GM12865 (cell line): ENCODE measurements at regions not wholly inside any gene's neighbourhood (a gene's known extent, or its start where the extent isn't known, plus 50 kb on each side); places are given as distances from the start of the nearest gene placed in this dataset.

Experiments
- DNase-seq: peaks from one replicate; pipeline ENCODE4 v3.0.0; 2010; ENCODE audit warnings: low read depth
- H3K4me3 ChIP-seq: 2 replicates; pipeline ENCODE4 v1.5.1; 2011; ENCODE audit warnings: mild to moderate bottlenecking, low read depth, low read length, control low read depth
- TF ChIP-seq, protein P1 (sequence below): IDR thresholded peaks from 2 replicates; pipeline ENCODE4 v1.5.1; 2011; ENCODE audit warnings: low read length, control low read depth, low read depth, inconsistent platforms; ENCODE audit not compliant: insufficient read depth; ENCODE audit errors: missing control alignments

- TF ChIP-seq, protein P1, sequence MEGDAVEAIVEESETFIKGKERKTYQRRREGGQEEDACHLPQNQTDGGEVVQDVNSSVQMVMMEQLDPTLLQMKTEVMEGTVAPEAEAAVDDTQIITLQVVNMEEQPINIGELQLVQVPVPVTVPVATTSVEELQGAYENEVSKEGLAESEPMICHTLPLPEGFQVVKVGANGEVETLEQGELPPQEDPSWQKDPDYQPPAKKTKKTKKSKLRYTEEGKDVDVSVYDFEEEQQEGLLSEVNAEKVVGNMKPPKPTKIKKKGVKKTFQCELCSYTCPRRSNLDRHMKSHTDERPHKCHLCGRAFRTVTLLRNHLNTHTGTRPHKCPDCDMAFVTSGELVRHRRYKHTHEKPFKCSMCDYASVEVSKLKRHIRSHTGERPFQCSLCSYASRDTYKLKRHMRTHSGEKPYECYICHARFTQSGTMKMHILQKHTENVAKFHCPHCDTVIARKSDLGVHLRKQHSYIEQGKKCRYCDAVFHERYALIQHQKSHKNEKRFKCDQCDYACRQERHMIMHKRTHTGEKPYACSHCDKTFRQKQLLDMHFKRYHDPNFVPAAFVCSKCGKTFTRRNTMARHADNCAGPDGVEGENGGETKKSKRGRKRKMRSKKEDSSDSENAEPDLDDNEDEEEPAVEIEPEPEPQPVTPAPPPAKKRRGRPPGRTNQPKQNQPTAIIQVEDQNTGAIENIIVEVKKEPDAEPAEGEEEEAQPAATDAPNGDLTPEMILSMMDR = no peak
- H3K4me3 ChIP-seq = no peak overlapping the region
- no peak for DNase-seq
Measured at GRCh38 chr13:104286566-104287290, 1220.5 kb upstream of the SLC10A2 start.

DNA sequence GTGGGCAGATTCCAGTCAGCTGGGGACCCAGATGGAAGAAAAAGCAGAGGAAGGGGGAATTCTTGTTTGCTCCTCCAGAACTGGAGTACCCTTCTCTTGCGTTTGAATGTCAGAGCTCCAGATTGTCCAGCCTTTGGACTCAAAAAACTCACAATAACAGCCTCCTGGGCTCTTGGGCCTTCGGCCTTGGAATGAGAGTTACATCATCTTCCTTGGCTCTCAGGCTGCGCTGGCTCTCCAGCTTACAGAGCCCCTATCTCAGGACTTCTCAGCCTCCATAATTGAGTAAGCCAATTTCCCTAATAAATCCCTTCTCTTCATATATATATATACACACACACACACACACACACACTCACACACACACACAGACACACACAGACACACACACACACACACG lies 1215.7 kb upstream of the SLC10A2 start:
- H3K4me3 ChIP-seq = no peak overlapping the region
- DNase-seq = no peak
- TF ChIP-seq, protein P1 = no peak

DNA sequence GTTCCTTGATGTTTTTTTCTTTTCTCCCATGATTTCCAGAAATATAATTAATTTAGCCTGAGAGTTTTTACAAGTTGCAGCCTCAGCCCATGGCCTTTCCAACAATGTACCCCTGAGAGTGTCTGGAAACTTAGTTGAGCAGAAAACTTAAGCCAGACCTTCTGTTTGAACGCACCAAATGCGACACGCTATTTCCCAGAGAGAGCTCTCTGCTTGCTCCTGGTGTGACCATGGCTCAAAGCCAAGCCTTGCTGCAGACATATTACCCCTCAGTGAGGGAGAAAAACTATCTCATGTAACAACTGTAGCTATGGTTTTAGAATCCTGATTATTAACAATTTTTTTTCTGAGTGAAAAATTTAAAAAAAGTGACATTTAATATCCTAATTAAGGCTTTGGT lies 1204.5 kb upstream of the SLC10A2 start:
- H3K4me3 ChIP-seq = no peak overlapping the region
- DNase-seq = no peak
- TF ChIP-seq, protein P1 = no peak

DNA sequence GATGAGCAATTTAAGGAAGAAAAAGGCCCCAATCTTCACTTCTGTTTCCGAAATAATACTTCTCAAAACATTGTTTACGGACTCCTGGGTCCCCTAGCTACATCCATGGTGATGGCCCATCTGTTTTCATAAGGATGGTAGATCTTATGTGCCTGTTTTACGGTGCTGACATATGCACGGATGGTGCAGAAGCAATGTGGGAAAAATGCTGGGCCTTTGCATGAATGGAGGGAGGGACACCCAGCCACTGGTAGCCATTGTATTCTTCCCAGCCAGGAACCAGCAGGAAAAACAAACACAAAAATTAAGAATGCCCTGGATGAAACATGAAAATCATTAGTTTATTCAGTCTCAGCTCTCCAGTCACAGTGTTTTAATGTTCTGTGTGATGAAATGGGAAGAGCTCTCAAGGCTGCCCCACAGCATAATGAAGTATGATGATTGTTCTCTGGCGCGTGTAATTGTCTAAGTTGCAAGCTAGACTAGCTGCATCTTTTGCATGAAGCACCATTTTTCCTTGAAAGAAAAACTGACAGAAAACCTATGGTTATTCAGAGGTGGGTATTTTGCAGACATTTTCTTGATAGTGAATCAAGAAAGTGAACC lies 1201.1 kb upstream of the SLC10A2 start:
- no peak for DNase-seq
- TF ChIP-seq, protein P1 = no peak
- no peak overlapping the region for H3K4me3 ChIP-seq

GRCh38 chr13:104256701-104257100 lies 1190.5 kb upstream of the SLC10A2 start:
- TF ChIP-seq, protein P1 = no peak
- no peak for DNase-seq
- no peak overlapping the region for H3K4me3 ChIP-seq

- TF ChIP-seq, protein P1 = no peak
- DNase-seq = no peak
- no peak overlapping the region for H3K4me3 ChIP-seq
Measured at GRCh38 chr13:104253063-104253680, 1187.0 kb upstream of the SLC10A2 start.
